Activated CD8-positive, alpha-beta T cell treated with anti-CD3 and anti-CD28 coated beads for 36 hours (primary cell): ENCODE measurements at regions not wholly inside any gene's neighbourhood (a gene's known extent, or its start where the extent isn't known, plus 50 kb on each side); places are given as distances from the start of the nearest gene placed in this dataset.

ENCODE experiments used
- ATAC-seq: fragments of 200-7000 bp; cut with Tn5 transposase; one replicate; pipeline ENCODE4 v1.10.0; 2021; ENCODE audit warnings: mild to moderate bottlenecking, moderate library complexity
- CTCF ChIA-PET: fragments of 350-600 bp; sonication (Branson Sonifier 250); formaldehyde crosslinking; loops from one replicate; lab custom pipeline; 2021; ENCODE audit warnings: antibody characterized with exemption; lab: Charles Lee
- POLR2A ChIA-PET: fragments of 350-600 bp; sonication (Branson Sonifier 250); formaldehyde crosslinking; loops from one replicate; lab custom pipeline; 2021; ENCODE audit warnings: antibody characterized with exemption; lab: Charles Lee
- DNase-seq: peaks from one replicate; pipeline ENCODE4 v3.0.0-alpha.2; 2020
- H3K27ac Mint-ChIP-seq: one replicate; pipeline ENCODE4 v1.8.0; 2021; ENCODE audit warnings: mild to moderate bottlenecking, mixed read lengths
- H3K27me3 Mint-ChIP-seq: one replicate; pipeline ENCODE4 v1.8.0; 2021; ENCODE audit warnings: mixed read lengths
- H3K36me3 Mint-ChIP-seq: one replicate; pipeline ENCODE4 v1.8.0; 2021; ENCODE audit warnings: low read depth, mixed read lengths
- H3K4me1 Mint-ChIP-seq: one replicate; pipeline ENCODE4 v1.8.0; 2021; ENCODE audit warnings: low read depth, mixed read lengths
- H3K4me3 Mint-ChIP-seq: one replicate; pipeline ENCODE4 v1.8.0; 2021; ENCODE audit warnings: mild to moderate bottlenecking, moderate library complexity, mixed read lengths
- H3K9me3 Mint-ChIP-seq: one replicate; pipeline ENCODE4 v1.8.0; 2021; ENCODE audit warnings: mixed read lengths
- CTCF ChIP-seq: fragments of 200-600 bp; IDR thresholded peaks from one replicate; pipeline ENCODE4 v1.8.0; 2022; ENCODE audit warnings: antibody characterized with exemption, mild to moderate bottlenecking
- intact Hi-C: fragments of 100-400 bp; cut with micrococcal nuclease; formaldehyde crosslinking; loops from one replicate; pipeline ENCODE4 v1.10.0; 2022

GRCh38 chr15:91711384-91712033, 142.0 kb upstream of the SLCO3A1 start:
- no peak for DNase-seq
- CTCF ChIA-PET = no interaction called here
- Mint-ChIP-seq H3K36me3 (no peaks in the 10 kb centered on the region), H3K9me3 (no peaks in the 10 kb centered on the region), H3K27ac (no peak overlapping the region), H3K4me1 (peaks cover 3% of the 10 kb centered on the region), H3K27me3 (peaks cover 17% of the 10 kb centered on the region), H3K4me3 (no peak overlapping the region)
- intact Hi-C loops = no loop called here
- no peak for TF ChIP-seq CTCF
- no peak for ATAC-seq
- POLR2A ChIA-PET = no interaction called here

- Mint-ChIP-seq H3K4me3 (no peak overlapping the region), H3K27me3 (peaks cover 19% of the 10 kb centered on the region), H3K36me3 (no peaks in the 10 kb centered on the region), H3K4me1 (no peaks in the 10 kb centered on the region), H3K27ac (no peak overlapping the region), H3K9me3 (no peaks in the 10 kb centered on the region)
- no peak for DNase-seq
- ChIA-PET POLR2A (interaction anchor here (0.9 kb wide), 1 partner anchor 11 kb away, joined by 3 read pairs; no protein-coding TSS in a partner anchor), CTCF (interaction anchor here (0.7 kb wide), 1 partner anchor 33 kb away, joined by 3 read pairs; no protein-coding TSS in a partner anchor)
- no peak for TF ChIP-seq CTCF
- intact Hi-C loops = no loop called here
- no peak for ATAC-seq
Measured at GRCh38 chr15:91712286-91712685, 141.2 kb upstream of the SLCO3A1 start.

- TF ChIP-seq CTCF = no peak
- ChIA-PET POLR2A (no interaction called here), CTCF (no interaction called here)
- H3K27ac Mint-ChIP-seq = no peak overlapping the region
- H3K36me3 Mint-ChIP-seq = no peaks in the 10 kb centered on the region
- H3K4me3 Mint-ChIP-seq = no peak overlapping the region
- no peaks in the 10 kb centered on the region for H3K4me1 Mint-ChIP-seq
- intact Hi-C loops = no loop called here
- H3K9me3 Mint-ChIP-seq = no peaks in the 10 kb centered on the region
- peaks cover 22% of the 10 kb centered on the region for H3K27me3 Mint-ChIP-seq
- ATAC-seq (no peak), DNase-seq (no peak)
Measured at GRCh38 chr15:91716536-91716935, 137.0 kb upstream of the SLCO3A1 start.

GRCh38 chr15:91717811-91718210, 135.7 kb upstream of the SLCO3A1 start:
- H3K27ac Mint-ChIP-seq = no peak overlapping the region
- CTCF ChIA-PET = interaction anchor here (2.1 kb wide), 1 partner anchor 11 kb away, joined by 7 read pairs; no protein-coding TSS in a partner anchor
- intact Hi-C loops = no loop called here
- ATAC-seq = no peak
- DNase-seq = no peak
- POLR2A ChIA-PET = no interaction called here
- H3K9me3 Mint-ChIP-seq = no peaks in the 10 kb centered on the region
- H3K4me3 Mint-ChIP-seq = no peak overlapping the region
- peaks cover 21% of the 10 kb centered on the region for H3K27me3 Mint-ChIP-seq
- no peak for TF ChIP-seq CTCF
- H3K36me3 Mint-ChIP-seq = no peaks in the 10 kb centered on the region
- no peaks in the 10 kb centered on the region for H3K4me1 Mint-ChIP-seq

GRCh38 chr15:91723959-91724358, 129.5 kb upstream of the SLCO3A1 start:
- no peak for TF ChIP-seq CTCF
- CTCF ChIA-PET = interaction anchor here (6.1 kb wide), 1 partner anchor 17 kb away, joined by 29 read pairs; no protein-coding TSS in a partner anchor
- no peaks in the 10 kb centered on the region for H3K36me3 Mint-ChIP-seq
- no peaks in the 10 kb centered on the region for H3K27me3 Mint-ChIP-seq
- POLR2A ChIA-PET = no interaction called here
- H3K4me1 Mint-ChIP-seq = no peaks in the 10 kb centered on the region
- H3K27ac Mint-ChIP-seq = no peak overlapping the region
- ATAC-seq (no peak), DNase-seq (no peak)
- intact Hi-C loops = no loop called here
- H3K4me3 Mint-ChIP-seq = no peak overlapping the region
- H3K9me3 Mint-ChIP-seq = no peaks in the 10 kb centered on the region
